OCI-LY1 (cell line): ENCODE measurements at regions not wholly inside any gene's neighbourhood (a gene's known extent, or its start where the extent isn't known, plus 50 kb on each side); places are given as distances from the start of the nearest gene placed in this dataset.

ENCODE experiments used
- H2AFZ ChIP-seq: fragments of 200-600 bp; sonication (generic), shearing (Covaris generic); 2 replicates; pipeline ENCODE4 v1.6.0; 2014; ENCODE audit warnings: antibody characterized with exemption, mild to moderate bottlenecking, low read length
- H3F3A ChIP-seq: fragments of 200-600 bp; sonication (generic), shearing (Covaris generic); 2 replicates; pipeline ENCODE4 v1.6.0; 2014; ENCODE audit warnings: mild to moderate bottlenecking, antibody characterized with exemption, low read length, moderate library complexity; ENCODE audit not compliant: insufficient read depth
- H3K27ac ChIP-seq: fragments of 200-600 bp; sonication (generic); 2 replicates; pipeline ENCODE4 v1.5.1; 2014; ENCODE audit warnings: low read length, mixed run types, mild to moderate bottlenecking, low read depth; ENCODE audit not compliant: poor library complexity, severe bottlenecking
- H3K27me3 ChIP-seq: fragments of 200-600 bp; sonication (generic); 2 replicates; pipeline ENCODE4 v1.6.0; 2014; ENCODE audit warnings: antibody characterized with exemption, mild to moderate bottlenecking, low read length, moderate library complexity; ENCODE audit not compliant: insufficient read depth
- H3K36me3 ChIP-seq: fragments of 200-600 bp; sonication (generic); 2 replicates; pipeline ENCODE4 v1.6.1; 2014; ENCODE audit warnings: mild to moderate bottlenecking, antibody characterized with exemption, low read length, moderate library complexity, mixed read lengths; ENCODE audit not compliant: insufficient read depth
- H3K4me1 ChIP-seq: fragments of 200-600 bp; sonication (generic); 2 replicates; pipeline ENCODE4 v1.5.1; 2014; ENCODE audit warnings: mild to moderate bottlenecking, low read length, moderate library complexity; ENCODE audit not compliant: insufficient read depth, severe bottlenecking
- H3K4me2 ChIP-seq: fragments of 200-600 bp; sonication (generic), shearing (Covaris generic); 2 replicates; pipeline ENCODE4 v1.6.1; 2014; ENCODE audit warnings: low read length
- H3K4me3 ChIP-seq: fragments of 200-600 bp; sonication (generic); 2 replicates; pipeline ENCODE4 v1.5.1; 2014; ENCODE audit warnings: low read length, low read depth, mild to moderate bottlenecking, mixed read lengths; ENCODE audit not compliant: poor library complexity, severe bottlenecking
- H3K79me2 ChIP-seq: fragments of 200-600 bp; shearing (Covaris generic); 2 replicates; pipeline ENCODE4 v1.6.1; 2016; ENCODE audit warnings: mixed run types, low read length, mixed read lengths; ENCODE audit not compliant: insufficient read depth
- H3K9ac ChIP-seq: fragments of 200-600 bp; sonication (generic), shearing (Covaris generic); 2 replicates; pipeline ENCODE4 v1.6.1; 2014; ENCODE audit warnings: mild to moderate bottlenecking, low read length, mixed read lengths
- H3K9me2 ChIP-seq: fragments of 200-600 bp; sonication (generic), shearing (Covaris generic); 2 replicates; pipeline ENCODE4 v1.6.1; 2014; ENCODE audit warnings: low read depth, mild to moderate bottlenecking, low read length, mixed read lengths
- H3K9me3 ChIP-seq: fragments of 200-600 bp; shearing (Covaris generic); 2 replicates; pipeline ENCODE4 v1.6.1; 2014; ENCODE audit warnings: low read length, mixed read lengths
- H4K20me1 ChIP-seq: fragments of 200-600 bp; sonication (generic), shearing (Covaris generic); 2 replicates; pipeline ENCODE4 v1.6.0; 2016; ENCODE audit warnings: mild to moderate bottlenecking, low read length; ENCODE audit not compliant: insufficient read depth
- CTCF ChIP-seq: fragments of 200-600 bp; sonication (generic), shearing (Covaris generic); IDR thresholded peaks from 2 replicates; pipeline ENCODE4 v1.5.1; 2017; ENCODE audit warnings: mild to moderate bottlenecking, antibody characterized with exemption, low read length, moderate library complexity, mixed read lengths
- EZH2 ChIP-seq: fragments of 200-600 bp; sonication (generic), shearing (Covaris generic); IDR thresholded peaks from 2 replicates; pipeline ENCODE4 v1.8.0; 2017; ENCODE audit warnings: borderline replicate concordance, mixed run types, mild to moderate bottlenecking, antibody characterized with exemption, low read length, moderate library complexity, mixed read lengths

GRCh38 chr13:82221621-82222020 lies 1660.7 kb downstream of the SLITRK1 start:
- H3K27ac ChIP-seq = no peak overlapping the region
- TF ChIP-seq EZH2 (no peak), CTCF (no peak)
- no peaks in the 10 kb centered on the region for H3K36me3 ChIP-seq
- no peak overlapping the region for H2AFZ ChIP-seq
- no peak overlapping the region for H3K4me3 ChIP-seq
- no peaks in the 10 kb centered on the region for H3K4me1 ChIP-seq
- H3F3A ChIP-seq = no peaks in the 10 kb centered on the region
- no peaks in the 10 kb centered on the region for H3K27me3 ChIP-seq
- no peaks in the 10 kb centered on the region for H3K9me2 ChIP-seq
- H3K9ac ChIP-seq = no peak overlapping the region
- no peaks in the 10 kb centered on the region for H3K79me2 ChIP-seq
- no peaks in the 10 kb centered on the region for H3K9me3 ChIP-seq
- no peak overlapping the region for H3K4me2 ChIP-seq
- H4K20me1 ChIP-seq = no peaks in the 10 kb centered on the region

GRCh38 chr13:82220641-82221040 lies 1661.6 kb downstream of the SLITRK1 start:
- H3K36me3 ChIP-seq = no peaks in the 10 kb centered on the region
- no peaks in the 10 kb centered on the region for H3F3A ChIP-seq
- H3K4me3 ChIP-seq = no peak overlapping the region
- H3K4me2 ChIP-seq = no peak overlapping the region
- H2AFZ ChIP-seq = no peak overlapping the region
- H3K4me1 ChIP-seq = no peaks in the 10 kb centered on the region
- no peaks in the 10 kb centered on the region for H3K9me2 ChIP-seq
- no peak overlapping the region for H3K27ac ChIP-seq
- no peaks in the 10 kb centered on the region for H3K27me3 ChIP-seq
- no peaks in the 10 kb centered on the region for H3K9me3 ChIP-seq
- TF ChIP-seq EZH2 = no peak
- H3K79me2 ChIP-seq = no peaks in the 10 kb centered on the region
- H3K9ac ChIP-seq = no peak overlapping the region
- no peaks in the 10 kb centered on the region for H4K20me1 ChIP-seq

DNA sequence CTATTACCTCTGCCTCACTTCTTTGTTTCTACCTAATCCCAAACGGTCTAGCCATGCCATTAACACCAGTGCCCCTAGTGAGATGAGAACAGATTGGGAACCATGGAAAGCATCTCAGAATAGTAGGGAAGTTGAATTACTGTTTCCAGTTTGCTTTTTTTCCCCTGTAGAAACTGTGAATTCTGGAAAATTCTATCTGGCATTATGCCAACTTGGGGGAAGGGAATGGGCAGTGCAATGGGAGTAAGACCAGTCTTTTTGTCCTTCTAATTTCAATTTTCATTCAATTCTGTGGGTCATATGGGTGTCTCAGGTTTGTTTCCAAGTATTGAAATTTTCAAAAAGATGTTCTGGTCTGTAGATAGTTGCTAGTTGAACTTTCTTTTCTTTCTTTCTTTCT lies 1666.1 kb downstream of the SLITRK1 start:
- Histone ChIP-seq H3K9me2 (no peaks in the 10 kb centered on the region), H2AFZ (no peak overlapping the region), H3K4me3 (no peak overlapping the region), H3F3A (no peaks in the 10 kb centered on the region), H3K9me3 (no peaks in the 10 kb centered on the region), H3K4me2 (no peak overlapping the region), H3K27ac (no peak overlapping the region), H4K20me1 (no peaks in the 10 kb centered on the region), H3K9ac (no peak overlapping the region), H3K27me3 (no peaks in the 10 kb centered on the region), H3K4me1 (no peaks in the 10 kb centered on the region), H3K79me2 (no peaks in the 10 kb centered on the region), H3K36me3 (no peaks in the 10 kb centered on the region)
- no peak for TF ChIP-seq EZH2

- H3K9me3 ChIP-seq = no peaks in the 10 kb centered on the region
- H3K79me2 ChIP-seq = no peaks in the 10 kb centered on the region
- H3F3A ChIP-seq = no peaks in the 10 kb centered on the region
- H3K36me3 ChIP-seq = no peaks in the 10 kb centered on the region
- no peaks in the 10 kb centered on the region for H3K4me1 ChIP-seq
- H4K20me1 ChIP-seq = no peaks in the 10 kb centered on the region
- TF ChIP-seq EZH2 (no peak), CTCF (no peak)
- no peak overlapping the region for H3K4me2 ChIP-seq
- H2AFZ ChIP-seq = no peak overlapping the region
- no peak overlapping the region for H3K9ac ChIP-seq
- H3K9me2 ChIP-seq = no peaks in the 10 kb centered on the region
- no peak overlapping the region for H3K27ac ChIP-seq
- no peaks in the 10 kb centered on the region for H3K27me3 ChIP-seq
- H3K4me3 ChIP-seq = no peak overlapping the region
Observed at GRCh38 chr13:82214341-82214740, 1667.9 kb downstream of the SLITRK1 start.
